ENCODE measurements at regions not wholly inside any gene's neighbourhood (a gene's known extent, or its start where the extent isn't known, plus 50 kb on each side); places are given as distances from the start of the nearest gene placed in this dataset.

DNA sequence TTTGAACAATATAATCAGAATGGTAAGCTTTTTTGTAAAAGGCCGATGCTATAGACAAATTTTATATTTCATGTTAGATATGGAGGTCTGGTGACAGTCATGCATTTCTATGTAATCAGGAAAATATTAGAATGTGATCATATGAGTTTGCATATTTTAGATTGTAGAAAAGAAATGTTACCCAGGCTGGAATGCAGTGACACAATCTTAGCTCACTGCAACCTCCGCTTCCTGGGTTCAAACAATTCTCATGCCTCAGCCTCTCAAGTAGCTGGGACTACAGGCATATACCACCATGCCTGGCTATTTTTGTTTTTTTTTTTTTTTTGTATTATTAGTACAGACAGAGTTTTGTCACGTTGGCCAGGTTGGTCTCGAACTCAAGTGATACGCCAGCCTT, 152.0 kb downstream of the LMLN start:
- TF ChIP-seq, protein P1, sequence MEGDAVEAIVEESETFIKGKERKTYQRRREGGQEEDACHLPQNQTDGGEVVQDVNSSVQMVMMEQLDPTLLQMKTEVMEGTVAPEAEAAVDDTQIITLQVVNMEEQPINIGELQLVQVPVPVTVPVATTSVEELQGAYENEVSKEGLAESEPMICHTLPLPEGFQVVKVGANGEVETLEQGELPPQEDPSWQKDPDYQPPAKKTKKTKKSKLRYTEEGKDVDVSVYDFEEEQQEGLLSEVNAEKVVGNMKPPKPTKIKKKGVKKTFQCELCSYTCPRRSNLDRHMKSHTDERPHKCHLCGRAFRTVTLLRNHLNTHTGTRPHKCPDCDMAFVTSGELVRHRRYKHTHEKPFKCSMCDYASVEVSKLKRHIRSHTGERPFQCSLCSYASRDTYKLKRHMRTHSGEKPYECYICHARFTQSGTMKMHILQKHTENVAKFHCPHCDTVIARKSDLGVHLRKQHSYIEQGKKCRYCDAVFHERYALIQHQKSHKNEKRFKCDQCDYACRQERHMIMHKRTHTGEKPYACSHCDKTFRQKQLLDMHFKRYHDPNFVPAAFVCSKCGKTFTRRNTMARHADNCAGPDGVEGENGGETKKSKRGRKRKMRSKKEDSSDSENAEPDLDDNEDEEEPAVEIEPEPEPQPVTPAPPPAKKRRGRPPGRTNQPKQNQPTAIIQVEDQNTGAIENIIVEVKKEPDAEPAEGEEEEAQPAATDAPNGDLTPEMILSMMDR (IDR thresholded peaks at IDR 0.05) = no peak
- no peak for TF ChIP-seq POLR2A (IDR thresholded peaks at IDR 0.05)
